Loucy (cell line): ENCODE measurements at regions not wholly inside any gene's neighbourhood (a gene's known extent, or its start where the extent isn't known, plus 50 kb on each side); places are given as distances from the start of the nearest gene placed in this dataset.

Experiments
- H2AFZ ChIP-seq: fragments of 200-600 bp; sonication (generic); 2 replicates; pipeline ENCODE4 v1.6.0; 2016; ENCODE audit warnings: antibody characterized with exemption, mild to moderate bottlenecking, low read length, moderate library complexity
- H3F3A ChIP-seq: fragments of 200-600 bp; 2 replicates; pipeline ENCODE4 v1.6.0; 2016; ENCODE audit warnings: antibody characterized with exemption, low read depth, mild to moderate bottlenecking
- H3K27me3 ChIP-seq: fragments of 200-600 bp; sonication (generic); 2 replicates; pipeline ENCODE4 v1.6.1; 2014; ENCODE audit warnings: low read length, mild to moderate bottlenecking; ENCODE audit not compliant: insufficient read depth, poor library complexity, severe bottlenecking
- H3K36me3 ChIP-seq: fragments of 200-600 bp; sonication (generic); 2 replicates; pipeline ENCODE4 v1.6.1; 2016; ENCODE audit warnings: low read length; ENCODE audit not compliant: insufficient read depth
- H3K4me1 ChIP-seq: fragments of 200-600 bp; sonication (generic); 2 replicates; pipeline ENCODE4 v1.5.1; 2014; ENCODE audit warnings: low read length, mild to moderate bottlenecking; ENCODE audit not compliant: insufficient read depth, poor library complexity, severe bottlenecking
- H3K4me2 ChIP-seq: fragments of 200-600 bp; sonication (generic); 2 replicates; pipeline ENCODE4 v1.6.0; 2014; ENCODE audit warnings: antibody characterized with exemption, low read length, low read depth, mild to moderate bottlenecking; ENCODE audit not compliant: poor library complexity, severe bottlenecking
- H3K4me3 ChIP-seq: fragments of 200-600 bp; sonication (generic); 2 replicates; pipeline ENCODE4 v1.5.1; 2014; ENCODE audit warnings: low read length, mild to moderate bottlenecking, mixed read lengths; ENCODE audit not compliant: poor library complexity, severe bottlenecking
- H3K79me2 ChIP-seq: fragments of 200-600 bp; sonication (generic); 2 replicates; pipeline ENCODE4 v1.6.1; 2014; ENCODE audit warnings: low read length; ENCODE audit not compliant: insufficient read depth
- H3K9ac ChIP-seq: fragments of 200-600 bp; sonication (generic); 2 replicates; pipeline ENCODE4 v1.6.0; 2014; ENCODE audit warnings: mild to moderate bottlenecking, low read depth, low read length, moderate library complexity; ENCODE audit not compliant: poor library complexity, severe bottlenecking
- H3K9me2 ChIP-seq: fragments of 200-600 bp; sonication (generic); replicated peaks from 2 replicates; pipeline ENCODE4 v1.6.1; 2016; ENCODE audit warnings: low read depth, low read length, mixed read lengths
- H3K9me3 ChIP-seq: fragments of 200-600 bp; sonication (generic); 2 replicates; pipeline ENCODE4 v1.6.1; 2014; ENCODE audit warnings: mild to moderate bottlenecking, antibody characterized with exemption, low read length, low read depth; ENCODE audit not compliant: insufficient read depth
- H4K20me1 ChIP-seq: fragments of 200-600 bp; sonication (generic); 2 replicates; pipeline ENCODE4 v1.6.0; 2014; ENCODE audit warnings: antibody characterized with exemption, low read length, mild to moderate bottlenecking; ENCODE audit not compliant: insufficient read depth, poor library complexity, severe bottlenecking
- EZH2phosphoT487 ChIP-seq: fragments of 200-600 bp; IDR thresholded peaks from 2 replicates; pipeline ENCODE4 v1.6.1; 2018; ENCODE audit warnings: antibody characterized with exemption, mild to moderate bottlenecking, moderate library complexity, borderline replicate concordance
- TF ChIP-seq, protein P1 (sequence below): fragments of 200-600 bp; sonication (generic); conservative IDR thresholded peaks from 2 replicates; pipeline ENCODE4 v1.5.1; 2014; ENCODE audit warnings: mild to moderate bottlenecking, antibody characterized with exemption, low read length

DNA sequence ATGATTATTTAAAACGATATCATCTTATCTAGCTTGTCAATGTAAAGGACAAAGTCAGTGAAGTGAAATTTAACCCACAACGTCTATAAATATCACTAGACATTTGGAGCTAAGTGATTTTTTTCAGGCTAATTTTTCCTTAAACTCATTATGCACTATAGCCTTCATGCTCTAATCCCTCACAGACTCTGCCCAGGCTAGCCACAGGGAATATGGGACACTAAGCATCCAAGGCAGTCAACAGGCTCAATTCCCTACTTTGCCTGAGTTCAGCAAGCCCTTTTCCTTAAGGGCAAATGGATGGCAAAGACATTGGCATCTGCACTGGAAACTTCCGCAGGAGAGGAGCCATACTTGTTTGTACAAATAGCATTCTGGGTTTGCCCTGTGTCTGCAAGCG, 577.0 kb downstream of the LMO4 start:
- Histone ChIP-seq H2AFZ (no peak overlapping the region), H4K20me1 (no peaks in the 10 kb centered on the region), H3F3A (peaks cover 6% of the 10 kb centered on the region; the same call in 1 of the 2 replicates), H3K9ac (no peak overlapping the region), H3K4me2 (no peak overlapping the region), H3K79me2 (no peaks in the 10 kb centered on the region), H3K4me1 (peaks cover 59% of the 10 kb centered on the region), H3K4me3 (no peak overlapping the region), H3K9me2 (no peaks in the 10 kb centered on the region), H3K9me3 (no peaks in the 10 kb centered on the region), H3K36me3 (no peaks in the 10 kb centered on the region), H3K27me3 (no peaks in the 10 kb centered on the region)
- TF ChIP-seq, protein P1, sequence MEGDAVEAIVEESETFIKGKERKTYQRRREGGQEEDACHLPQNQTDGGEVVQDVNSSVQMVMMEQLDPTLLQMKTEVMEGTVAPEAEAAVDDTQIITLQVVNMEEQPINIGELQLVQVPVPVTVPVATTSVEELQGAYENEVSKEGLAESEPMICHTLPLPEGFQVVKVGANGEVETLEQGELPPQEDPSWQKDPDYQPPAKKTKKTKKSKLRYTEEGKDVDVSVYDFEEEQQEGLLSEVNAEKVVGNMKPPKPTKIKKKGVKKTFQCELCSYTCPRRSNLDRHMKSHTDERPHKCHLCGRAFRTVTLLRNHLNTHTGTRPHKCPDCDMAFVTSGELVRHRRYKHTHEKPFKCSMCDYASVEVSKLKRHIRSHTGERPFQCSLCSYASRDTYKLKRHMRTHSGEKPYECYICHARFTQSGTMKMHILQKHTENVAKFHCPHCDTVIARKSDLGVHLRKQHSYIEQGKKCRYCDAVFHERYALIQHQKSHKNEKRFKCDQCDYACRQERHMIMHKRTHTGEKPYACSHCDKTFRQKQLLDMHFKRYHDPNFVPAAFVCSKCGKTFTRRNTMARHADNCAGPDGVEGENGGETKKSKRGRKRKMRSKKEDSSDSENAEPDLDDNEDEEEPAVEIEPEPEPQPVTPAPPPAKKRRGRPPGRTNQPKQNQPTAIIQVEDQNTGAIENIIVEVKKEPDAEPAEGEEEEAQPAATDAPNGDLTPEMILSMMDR, result no peak
- no peak for TF ChIP-seq EZH2phosphoT487

DNA sequence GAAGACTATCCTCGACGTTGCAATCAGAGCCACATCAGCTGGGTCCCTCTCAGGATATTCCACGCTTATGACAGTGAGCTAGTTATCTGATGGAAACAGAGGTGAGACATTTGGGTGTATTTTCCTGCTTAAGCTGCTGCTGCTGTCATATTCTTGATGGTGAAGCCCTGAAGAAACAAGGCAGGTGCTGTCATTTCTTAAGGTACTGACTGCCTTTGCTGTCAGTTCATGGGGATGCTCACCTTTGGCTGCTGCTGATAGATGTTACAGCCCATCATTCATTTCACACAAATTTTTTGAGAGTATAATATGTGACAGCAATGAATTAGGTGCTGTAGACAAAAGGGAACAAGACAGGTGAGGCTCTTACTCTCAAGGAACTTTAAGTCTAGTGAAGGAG, 577.4 kb downstream of the LMO4 start:
- H3K79me2 ChIP-seq, result no peaks in the 10 kb centered on the region
- no peaks in the 10 kb centered on the region for H3K27me3 ChIP-seq
- no peaks in the 10 kb centered on the region for H3K36me3 ChIP-seq
- H4K20me1 ChIP-seq, result no peaks in the 10 kb centered on the region
- peaks cover 6% of the 10 kb centered on the region; the same call in 1 of the 2 replicates for H3F3A ChIP-seq
- no peak overlapping the region for H3K4me2 ChIP-seq
- no peak overlapping the region for H3K9ac ChIP-seq
- H2AFZ ChIP-seq, result no peak overlapping the region
- peaks cover 55% of the 10 kb centered on the region for H3K4me1 ChIP-seq
- H3K4me3 ChIP-seq, result no peak overlapping the region
- H3K9me2 ChIP-seq, result no peaks in the 10 kb centered on the region
- H3K9me3 ChIP-seq, result no peaks in the 10 kb centered on the region
- no peak for TF ChIP-seq EZH2phosphoT487
- TF ChIP-seq, protein P1, result no peak

DNA sequence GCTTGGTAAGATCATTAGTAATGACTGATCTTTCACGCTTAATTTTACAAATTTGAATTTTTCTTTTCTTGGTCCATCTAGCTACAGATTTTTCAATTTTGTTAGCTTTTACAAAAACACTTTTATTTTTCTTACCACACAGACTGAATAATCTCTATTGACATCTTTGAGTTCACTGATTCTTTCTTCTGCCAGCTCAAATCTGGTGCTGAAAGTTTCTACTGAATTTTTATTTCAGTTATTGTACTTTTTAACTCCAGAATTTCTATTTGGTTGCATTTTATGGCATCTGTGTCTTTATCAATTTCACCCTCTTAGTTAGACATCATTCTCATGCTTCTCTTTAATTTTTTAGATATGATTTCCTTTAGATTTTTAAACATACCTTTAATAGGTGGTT, 584.7 kb downstream of the LMO4 start:
- H3K4me2 ChIP-seq, result no peak overlapping the region
- H3K9me2 ChIP-seq, result no peaks in the 10 kb centered on the region
- no peak overlapping the region for H2AFZ ChIP-seq
- peaks cover 20% of the 10 kb centered on the region; the same call in 1 of the 2 replicates for H3K9me3 ChIP-seq
- no peak overlapping the region for H3K9ac ChIP-seq
- H3K27me3 ChIP-seq, result no peaks in the 10 kb centered on the region
- TF ChIP-seq, protein P1, result no peak
- no peak for TF ChIP-seq EZH2phosphoT487
- H4K20me1 ChIP-seq, result no peaks in the 10 kb centered on the region
- no peaks in the 10 kb centered on the region for H3K36me3 ChIP-seq
- H3K4me1 ChIP-seq, result no peaks in the 10 kb centered on the region
- no peak overlapping the region for H3K4me3 ChIP-seq
- H3F3A ChIP-seq, result no peaks in the 10 kb centered on the region
- no peaks in the 10 kb centered on the region for H3K79me2 ChIP-seq
